Testis (tissue), 2 donors: ENCODE measurements at regions not wholly inside any gene's neighbourhood (a gene's known extent, or its start where the extent isn't known, plus 50 kb on each side); places are given as distances from the start of the nearest gene placed in this dataset.

ENCODE experiments used
- CTCF ChIP-seq, 3 experiments: fragments of 450-650 bp in 2 of 3; fragments of 200-600 bp in 1 of 3; sonication (generic) in 1 of 3; IDR thresholded peaks; one replicate each; pipeline ENCODE4 v1.5.1; 2016 to 2019; ENCODE audit warnings: antibody characterized with exemption in 3 of 3, mild to moderate bottlenecking in 2 of 3, moderate library complexity in 1 of 3
- POLR2A ChIP-seq: fragments of 450-650 bp; IDR thresholded peaks from one replicate; pipeline ENCODE4 v1.6.1; 2017; ENCODE audit warnings: antibody characterized with exemption, mild to moderate bottlenecking, moderate library complexity

- TF ChIP-seq CTCF (IDR thresholded peaks at IDR 0.05): no peak
- no peak for TF ChIP-seq POLR2A
These were observed 105.8 kb downstream of the ICOS start for GRCh38 chr2:204042401-204042800.
